ENCODE measurements at regions not wholly inside any gene's neighbourhood (a gene's known extent, or its start where the extent isn't known, plus 50 kb on each side); places are given as distances from the start of the nearest gene placed in this dataset.
"Not testable (repeated sequence)": the region's sequence is repeated elsewhere in the genome, so short reads cannot be mapped to it uniquely, and the experiment has no call there.

DNA sequence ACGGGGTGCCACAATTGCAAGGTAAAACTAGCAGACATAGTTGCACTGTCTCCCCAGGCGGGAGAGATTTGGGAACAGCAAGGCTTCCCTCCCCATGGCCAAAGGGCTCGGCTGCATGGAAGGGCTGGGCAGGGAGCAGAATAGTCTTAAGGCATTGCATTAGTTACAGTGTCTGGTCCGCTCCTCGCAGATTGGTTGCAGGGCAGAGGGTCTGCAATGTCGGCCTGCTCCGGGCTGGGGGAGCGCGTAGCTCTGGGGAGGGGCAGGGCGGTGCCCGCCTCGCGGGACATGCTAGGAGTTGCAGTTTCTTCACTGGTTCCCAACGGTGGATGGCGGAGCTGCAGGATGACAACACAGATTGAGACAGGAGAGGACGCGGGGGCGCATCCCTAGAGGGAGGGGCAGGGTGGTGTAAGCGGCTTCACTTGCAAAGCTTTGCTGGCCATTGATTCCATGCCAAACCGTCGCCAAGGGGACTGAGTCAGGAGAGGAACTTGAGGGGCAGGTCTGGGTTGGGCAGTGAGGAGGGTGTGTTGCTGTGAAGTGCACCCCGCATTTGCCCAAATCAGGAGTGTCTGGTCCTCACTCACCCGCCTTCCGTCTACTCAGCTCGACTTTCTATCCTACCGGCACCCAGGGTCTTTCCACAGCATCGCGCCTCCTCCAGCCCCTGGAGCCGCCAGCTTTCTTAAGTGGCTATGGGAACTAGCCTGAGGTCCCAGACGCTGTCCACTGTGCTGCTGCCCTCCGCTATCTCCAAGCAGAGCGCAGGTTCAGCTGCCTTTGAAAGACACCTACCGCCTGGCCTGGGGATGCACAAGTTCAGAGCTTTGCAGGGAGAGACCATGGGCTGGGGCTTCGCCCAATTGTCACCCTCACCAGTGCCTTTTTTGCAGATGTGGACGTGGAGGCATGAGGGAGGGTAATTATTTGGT is 1748.9 kb downstream of the TP53TG3F start:
- Histone ChIP-seq H3K4me3 (ENCODE audit: insufficient read length, low read depth) (no peak overlapping the region), H3K9ac (ENCODE audit: insufficient read length, low read depth) (no peak overlapping the region), H3K9me3 (ENCODE audit: insufficient read depth, low read length) (no peaks in the 10 kb centered on the region), H3K27me3 (ENCODE audit: insufficient read depth, insufficient read length) (peaks cover 7% of the 10 kb centered on the region), H3K4me1 (ENCODE audit: insufficient read depth, insufficient read length) (no peaks in the 10 kb centered on the region), H3K36me3 (ENCODE audit: insufficient read depth, insufficient read length, low read length) (no peaks in the 10 kb centered on the region)
- DNase-seq (ENCODE audit: low read depth, low spot score), result no peak
- TF ChIP-seq ZNF274 (IDR thresholded peaks at IDR 0.05; ENCODE audit: low read depth, low read length), result no peak
- TF ChIP-seq YY1 (IDR thresholded peaks at IDR 0.05; ENCODE audit: insufficient read depth, insufficient read length), result no peak
- TF ChIP-seq SUZ12 (IDR thresholded peaks at IDR 0.05; ENCODE audit: extremely low read depth, insufficient read depth, insufficient read length), result no peak

DNA sequence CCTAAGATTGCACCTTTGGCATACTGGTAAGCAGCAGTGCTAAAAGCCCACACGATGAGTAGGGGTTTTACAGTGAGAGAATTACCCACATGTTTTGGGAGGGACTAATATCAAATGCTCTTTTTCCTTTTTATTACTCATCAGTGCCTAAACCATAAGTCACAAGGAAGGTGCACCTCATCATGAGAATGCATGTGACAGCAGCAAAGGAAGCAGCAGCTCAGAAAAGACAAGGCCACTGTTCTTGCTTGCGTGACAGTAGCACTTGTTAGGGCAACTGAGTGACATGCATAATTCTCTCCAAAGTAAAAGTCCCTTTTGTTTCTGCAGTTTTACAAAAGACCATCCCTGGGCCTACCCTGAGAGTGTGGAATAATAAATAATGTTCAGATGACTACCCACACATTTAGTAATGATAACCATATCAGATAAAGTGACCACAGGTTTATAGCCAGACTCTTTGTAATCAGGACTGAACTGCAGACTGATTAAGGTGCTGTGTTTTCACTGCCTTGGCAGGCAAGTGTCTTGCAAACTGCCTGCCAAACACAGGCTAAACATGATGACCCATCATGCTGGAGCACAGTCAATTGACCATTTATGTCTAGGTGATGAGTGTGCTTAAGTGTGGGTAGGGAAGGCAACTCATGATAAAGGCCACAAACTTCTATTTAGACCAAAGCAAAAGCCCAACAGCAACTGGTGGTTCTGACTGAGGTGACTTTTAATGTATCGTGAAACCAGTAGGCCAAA is 1751.4 kb downstream of the TP53TG3F start:
- Histone ChIP-seq H3K9ac (ENCODE audit: insufficient read length, low read depth) (no peak overlapping the region), H3K9me3 (ENCODE audit: insufficient read depth, low read length) (no peaks in the 10 kb centered on the region), H3K4me3 (ENCODE audit: insufficient read length, low read depth) (no peak overlapping the region), H3K36me3 (ENCODE audit: insufficient read depth, insufficient read length, low read length) (no peaks in the 10 kb centered on the region), H3K27me3 (ENCODE audit: insufficient read depth, insufficient read length) (peaks cover 3% of the 10 kb centered on the region), H3K4me1 (ENCODE audit: insufficient read depth, insufficient read length) (no peaks in the 10 kb centered on the region)
- no peak for DNase-seq (ENCODE audit: low read depth, low spot score)
- TF ChIP-seq SUZ12 (IDR thresholded peaks at IDR 0.05; ENCODE audit: extremely low read depth, insufficient read depth, insufficient read length), result no peak
- no peak for TF ChIP-seq ZNF274 (IDR thresholded peaks at IDR 0.05; ENCODE audit: low read depth, low read length)
- no peak for TF ChIP-seq YY1 (IDR thresholded peaks at IDR 0.05; ENCODE audit: insufficient read depth, insufficient read length)

DNA sequence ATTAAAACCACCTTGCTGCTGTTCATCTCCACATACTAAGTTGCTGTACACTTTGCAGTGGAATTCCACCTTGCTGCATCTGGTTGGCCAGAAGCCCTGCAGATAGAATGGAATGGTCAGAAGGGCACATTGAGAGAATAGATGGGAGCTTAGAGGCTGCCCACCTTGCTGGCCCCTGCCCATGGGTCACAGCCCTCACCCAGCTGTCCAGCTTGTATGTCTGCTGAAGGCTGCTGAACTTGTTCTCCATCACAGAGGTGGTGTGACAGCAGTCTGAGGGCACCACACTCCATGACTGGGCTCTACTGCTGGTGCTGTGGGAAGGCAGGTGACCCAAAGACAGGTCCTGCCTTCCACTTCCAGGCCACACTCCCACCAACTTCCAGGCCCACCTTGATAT is 1755.4 kb downstream of the TP53TG3F start:
- H3K4me1 ChIP-seq (ENCODE audit: insufficient read depth, insufficient read length), result no peaks in the 10 kb centered on the region
- H3K9ac ChIP-seq (ENCODE audit: insufficient read length, low read depth), result no peak overlapping the region
- no peak overlapping the region for H3K4me3 ChIP-seq (ENCODE audit: insufficient read length, low read depth)
- DNase-seq (ENCODE audit: low read depth, low spot score), result no peak
- H3K36me3 ChIP-seq (ENCODE audit: insufficient read depth, insufficient read length, low read length), result no peaks in the 10 kb centered on the region
- no peaks in the 10 kb centered on the region for H3K27me3 ChIP-seq (ENCODE audit: insufficient read depth, insufficient read length)
- TF ChIP-seq SUZ12 (IDR thresholded peaks at IDR 0.05; ENCODE audit: extremely low read depth, insufficient read depth, insufficient read length) (no peak), YY1 (IDR thresholded peaks at IDR 0.05; ENCODE audit: insufficient read depth, insufficient read length) (no peak), ZNF274 (IDR thresholded peaks at IDR 0.05; ENCODE audit: low read depth, low read length) (no peak)
- H3K9me3 ChIP-seq (ENCODE audit: insufficient read depth, low read length), result no peaks in the 10 kb centered on the region

DNA sequence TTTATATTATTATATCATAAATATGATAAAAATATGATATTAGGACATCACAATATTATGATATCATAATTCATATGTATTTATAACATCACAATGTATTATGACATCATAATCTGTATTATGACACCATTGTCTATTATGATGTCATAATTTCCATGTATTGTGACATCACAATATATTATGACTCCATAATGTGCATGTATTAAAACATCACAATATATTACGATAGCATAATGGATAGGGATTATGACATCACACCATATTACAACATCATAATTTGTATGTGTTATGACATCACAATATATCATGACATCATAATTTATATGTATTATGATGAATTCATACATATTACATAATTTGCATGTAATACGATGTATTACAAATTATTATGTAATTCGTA is 1755.9 kb downstream of the TP53TG3F start:
- H3K4me1 ChIP-seq (ENCODE audit: insufficient read depth, insufficient read length), result no peaks in the 10 kb centered on the region
- H3K4me3 ChIP-seq (ENCODE audit: insufficient read length, low read depth), result no peak overlapping the region
- no peaks in the 10 kb centered on the region for H3K9me3 ChIP-seq (ENCODE audit: insufficient read depth, low read length)
- no peak overlapping the region for H3K9ac ChIP-seq (ENCODE audit: insufficient read length, low read depth)
- DNase-seq (ENCODE audit: low read depth, low spot score), result no peak
- no peaks in the 10 kb centered on the region for H3K36me3 ChIP-seq (ENCODE audit: insufficient read depth, insufficient read length, low read length)
- TF ChIP-seq YY1 (IDR thresholded peaks at IDR 0.05; ENCODE audit: insufficient read depth, insufficient read length) (no peak), SUZ12 (IDR thresholded peaks at IDR 0.05; ENCODE audit: extremely low read depth, insufficient read depth, insufficient read length) (no peak), ZNF274 (IDR thresholded peaks at IDR 0.05; ENCODE audit: low read depth, low read length) (no peak)
- no peaks in the 10 kb centered on the region for H3K27me3 ChIP-seq (ENCODE audit: insufficient read depth, insufficient read length)

DNA sequence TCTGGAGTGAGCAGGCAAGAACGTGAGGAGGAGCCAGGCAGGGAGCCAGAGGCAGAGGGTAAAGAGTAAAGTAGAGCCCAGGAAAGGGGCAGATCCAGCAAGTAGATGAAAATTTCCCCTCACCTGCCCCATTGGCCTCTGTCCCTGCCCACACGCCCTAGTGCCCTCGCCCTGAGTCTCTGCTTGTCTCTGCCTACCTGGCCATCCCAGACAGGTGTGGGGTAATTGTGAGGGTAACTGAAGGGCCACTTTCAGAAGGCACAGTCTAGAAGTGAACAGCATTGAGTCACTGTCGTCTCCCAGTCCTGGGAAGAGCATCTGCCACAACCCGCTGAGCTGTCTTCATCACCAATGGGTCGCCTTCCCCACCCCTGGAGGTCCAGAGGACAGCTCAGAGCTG is 1756.8 kb downstream of the TP53TG3F start:
- H3K27me3 ChIP-seq (ENCODE audit: insufficient read depth, insufficient read length); H3K9me3 ChIP-seq (ENCODE audit: insufficient read depth, low read length); H3K9ac ChIP-seq (ENCODE audit: insufficient read length, low read depth); H3K4me3 ChIP-seq (ENCODE audit: insufficient read length, low read depth); H3K36me3 ChIP-seq (ENCODE audit: insufficient read depth, insufficient read length, low read length); H3K4me1 ChIP-seq (ENCODE audit: insufficient read depth, insufficient read length); DNase-seq (ENCODE audit: low read depth, low spot score): not testable (repeated sequence)

DNA sequence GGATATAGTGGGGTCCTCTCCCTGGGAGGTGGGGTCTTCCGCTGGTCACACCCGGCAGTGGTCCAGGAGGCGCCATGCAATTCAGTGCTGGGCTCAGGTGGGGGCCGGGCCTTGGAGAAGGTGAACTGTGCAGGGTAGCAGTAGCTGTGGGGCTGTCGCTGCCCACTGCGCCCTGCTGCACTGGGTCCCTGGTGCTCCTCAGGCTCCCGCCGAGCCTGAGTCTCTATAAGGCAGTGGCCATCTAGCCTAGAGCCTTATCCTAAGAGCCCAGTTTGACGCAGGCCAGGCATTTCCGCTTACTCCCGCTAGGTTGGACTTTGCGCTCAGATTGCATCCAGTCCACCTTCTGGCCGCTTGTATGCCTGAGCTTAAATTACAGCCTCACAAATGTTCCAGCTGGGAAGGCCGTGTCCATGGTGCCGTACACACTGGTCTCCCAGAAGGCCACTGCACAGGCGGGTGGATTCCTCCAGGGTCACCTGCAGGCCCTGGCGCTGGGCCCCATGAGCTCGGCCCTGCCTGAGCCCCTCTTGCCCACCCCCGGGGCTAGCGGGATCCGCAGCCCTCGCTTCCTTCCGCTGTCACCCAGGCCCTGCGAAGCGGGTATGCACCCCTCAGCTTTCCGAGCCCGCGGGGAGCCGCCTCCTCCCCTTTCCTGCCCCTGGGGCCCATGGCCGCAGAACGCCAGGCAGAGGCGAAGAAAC is 1762.2 kb downstream of the TP53TG3F start:
- Histone ChIP-seq H3K9me3 (ENCODE audit: insufficient read depth, low read length) (no peaks in the 10 kb centered on the region), H3K4me1 (ENCODE audit: insufficient read depth, insufficient read length) (no peaks in the 10 kb centered on the region), H3K27me3 (ENCODE audit: insufficient read depth, insufficient read length) (no peaks in the 10 kb centered on the region), H3K4me3 (ENCODE audit: insufficient read length, low read depth) (no peak overlapping the region), H3K9ac (ENCODE audit: insufficient read length, low read depth) (no peak overlapping the region), H3K36me3 (ENCODE audit: insufficient read depth, insufficient read length, low read length) (no peaks in the 10 kb centered on the region)
- TF ChIP-seq ZNF274 (IDR thresholded peaks at IDR 0.05; ENCODE audit: low read depth, low read length), result no peak
- no peak for TF ChIP-seq SUZ12 (IDR thresholded peaks at IDR 0.05; ENCODE audit: extremely low read depth, insufficient read depth, insufficient read length)
- TF ChIP-seq YY1 (IDR thresholded peaks at IDR 0.05; ENCODE audit: insufficient read depth, insufficient read length), result no peak
- no peak for DNase-seq (ENCODE audit: low read depth, low spot score)

DNA sequence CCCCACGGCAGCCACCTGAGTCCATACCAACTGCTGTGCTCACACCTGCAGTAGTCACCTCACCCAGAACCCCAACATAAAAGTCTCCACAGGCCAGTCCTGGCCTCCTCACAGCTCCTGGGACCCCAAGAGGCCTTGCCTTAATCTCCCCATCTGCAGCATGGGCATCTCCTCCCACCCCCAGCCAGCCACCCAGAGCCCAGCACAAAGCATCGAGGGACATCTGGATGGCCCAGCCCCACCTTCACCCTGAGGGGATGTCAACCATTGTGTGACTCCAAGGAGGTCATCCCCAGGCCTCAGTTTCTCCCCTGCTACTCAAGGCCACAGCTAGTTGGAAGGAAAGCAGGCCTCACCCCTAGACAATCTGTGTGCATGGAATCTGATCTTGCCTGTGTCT is 1775.3 kb downstream of the TP53TG3F start:
- H3K9me3 ChIP-seq (ENCODE audit: insufficient read depth, low read length), result no peaks in the 10 kb centered on the region
- H3K36me3 ChIP-seq (ENCODE audit: insufficient read depth, insufficient read length, low read length), result no peaks in the 10 kb centered on the region
- H3K4me3 ChIP-seq (ENCODE audit: insufficient read length, low read depth), result no peak overlapping the region
- H3K27me3 ChIP-seq (ENCODE audit: insufficient read depth, insufficient read length), result peaks cover 4% of the 10 kb centered on the region
- TF ChIP-seq SUZ12 (IDR thresholded peaks at IDR 0.05; ENCODE audit: extremely low read depth, insufficient read depth, insufficient read length) (no peak), ZNF274 (IDR thresholded peaks at IDR 0.05; ENCODE audit: low read depth, low read length) (no peak), YY1 (IDR thresholded peaks at IDR 0.05; ENCODE audit: insufficient read depth, insufficient read length) (no peak)
- no peak for DNase-seq (ENCODE audit: low read depth, low spot score)
- no peaks in the 10 kb centered on the region for H3K4me1 ChIP-seq (ENCODE audit: insufficient read depth, insufficient read length)
- H3K9ac ChIP-seq (ENCODE audit: insufficient read length, low read depth), result no peak overlapping the region

Data from NT2/D1 (cell line).